Renal cortical epithelial cell (primary cell): ENCODE measurements at regions not wholly inside any gene's neighbourhood (a gene's known extent, or its start where the extent isn't known, plus 50 kb on each side); places are given as distances from the start of the nearest gene placed in this dataset.

Experiments used
- DNase-seq: peaks from one replicate; pipeline ENCODE4 v3.0.0-alpha.2; 2011; ENCODE audit warnings: low read depth

DNA sequence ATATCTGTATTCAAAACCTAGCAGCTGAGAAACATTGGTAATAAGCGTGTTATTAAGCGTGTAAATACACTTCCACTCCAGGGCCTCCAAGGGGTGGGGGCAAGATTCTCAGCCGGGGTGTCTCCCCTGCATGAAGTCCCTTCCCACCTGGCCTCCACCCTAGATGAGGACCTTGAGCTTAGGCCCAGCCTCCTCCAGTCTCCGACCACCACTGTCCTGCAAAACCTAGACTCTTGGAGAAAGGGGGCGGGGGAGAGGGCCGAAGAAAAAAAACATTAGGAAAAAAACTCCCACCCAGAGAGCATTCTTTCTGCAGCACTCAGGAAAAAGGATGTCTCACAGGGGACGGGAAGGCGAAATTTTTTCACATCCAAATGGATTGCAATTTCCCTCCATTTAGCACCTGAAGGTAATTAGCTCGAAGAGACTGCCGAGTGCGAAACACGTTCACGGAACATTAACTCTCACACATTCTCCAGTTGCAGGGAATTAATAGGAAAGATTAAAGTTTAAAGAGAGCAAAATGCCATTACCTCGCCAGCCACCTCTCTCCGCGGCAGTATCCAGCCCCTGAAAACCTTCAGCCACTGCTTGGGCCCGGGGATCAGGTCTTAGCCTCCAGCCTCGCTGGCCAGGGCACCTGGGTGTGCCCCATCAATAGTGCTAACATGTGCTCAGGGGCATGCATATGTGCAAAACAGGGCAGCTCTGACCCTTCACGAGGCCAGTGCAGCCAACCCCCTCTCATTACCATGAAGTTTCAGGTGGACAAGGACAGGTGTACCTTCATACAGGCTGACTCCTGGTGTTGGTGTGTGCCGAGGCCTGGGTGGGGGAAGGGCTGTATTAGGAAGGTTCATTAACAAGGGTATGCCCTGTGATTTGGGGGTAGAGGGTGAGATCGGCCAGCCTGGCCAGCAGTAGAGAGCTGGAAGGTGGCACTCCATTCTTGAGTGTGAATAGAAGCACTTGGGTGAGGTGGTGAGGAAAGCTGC lies 77.2 kb downstream of the HIF1AN start:
- DNase-seq: peak; percentile 68

- DNase-seq: no peak
Observed at GRCh38 chr10:100613846-100614245, 78.1 kb downstream of the HIF1AN start.

GRCh38 chr10:100614429-100615095 lies 78.8 kb downstream of the HIF1AN start:
- no peak for DNase-seq

DNA sequence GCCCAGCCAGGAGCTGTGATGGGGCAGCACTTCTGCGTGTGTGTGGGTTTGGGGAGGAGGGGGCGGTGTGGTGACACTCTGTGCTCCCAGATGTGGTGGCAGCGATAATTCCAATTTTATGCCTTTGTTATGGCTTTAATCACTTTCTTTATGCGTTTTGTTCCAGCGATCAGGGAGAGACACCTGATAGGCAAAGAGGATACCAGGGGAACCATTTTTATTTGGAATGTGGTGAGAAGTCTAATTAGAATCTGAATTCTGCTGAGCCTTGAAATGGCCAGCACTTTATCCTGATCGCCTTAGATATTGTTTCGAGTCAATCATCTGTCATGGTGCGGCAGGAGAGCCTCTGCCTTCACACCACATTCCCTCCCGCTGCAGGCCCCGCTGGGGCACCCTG lies 79.5 kb downstream of the HIF1AN start:
- DNase-seq: no peak

DNA sequence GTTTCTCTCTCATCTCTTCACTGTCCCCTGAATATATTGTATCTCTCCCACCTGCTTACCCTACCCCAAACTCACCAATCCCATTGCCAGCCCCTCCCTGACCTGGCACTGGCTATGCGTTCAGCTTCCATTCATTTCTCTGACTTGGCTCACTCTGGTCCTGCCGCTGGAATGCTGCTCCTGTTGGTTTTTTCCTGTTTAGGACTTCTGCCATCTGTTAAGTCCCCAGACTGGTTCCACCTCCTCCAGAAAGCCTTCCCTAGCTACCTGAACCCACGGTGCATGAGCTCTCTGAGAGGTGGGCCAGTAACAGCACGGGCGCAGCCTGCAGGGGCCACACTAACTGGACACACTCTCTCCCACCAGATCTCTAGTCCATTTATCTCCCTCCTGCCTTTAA lies 80.2 kb downstream of the HIF1AN start:
- no peak for DNase-seq

DNA sequence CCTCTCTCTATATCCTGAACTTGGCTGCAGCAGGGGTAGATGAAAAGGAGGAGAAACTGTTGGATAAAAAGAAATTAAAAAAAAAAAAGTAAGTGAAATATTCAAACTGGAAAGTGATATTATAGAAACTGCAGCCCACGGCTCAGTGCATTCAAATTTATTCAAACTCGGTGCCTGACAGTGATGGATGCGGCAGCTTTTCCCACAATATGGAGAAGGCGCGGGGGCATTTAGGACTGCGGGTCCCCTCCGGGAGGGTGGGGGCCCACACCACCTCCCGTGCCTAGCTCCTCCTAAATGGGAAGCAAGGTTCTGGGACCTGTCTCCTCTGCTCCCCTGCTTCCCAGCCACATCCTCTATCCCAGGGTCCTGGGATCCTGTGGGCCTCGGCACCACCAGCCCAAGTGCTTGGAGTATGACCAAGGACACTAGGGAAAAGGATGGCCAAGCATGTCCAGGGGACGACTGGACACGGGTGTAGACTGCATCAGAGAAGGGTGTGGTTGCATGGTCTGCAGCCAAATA lies 82.4 kb downstream of the HIF1AN start:
- DNase-seq: no peak

DNA sequence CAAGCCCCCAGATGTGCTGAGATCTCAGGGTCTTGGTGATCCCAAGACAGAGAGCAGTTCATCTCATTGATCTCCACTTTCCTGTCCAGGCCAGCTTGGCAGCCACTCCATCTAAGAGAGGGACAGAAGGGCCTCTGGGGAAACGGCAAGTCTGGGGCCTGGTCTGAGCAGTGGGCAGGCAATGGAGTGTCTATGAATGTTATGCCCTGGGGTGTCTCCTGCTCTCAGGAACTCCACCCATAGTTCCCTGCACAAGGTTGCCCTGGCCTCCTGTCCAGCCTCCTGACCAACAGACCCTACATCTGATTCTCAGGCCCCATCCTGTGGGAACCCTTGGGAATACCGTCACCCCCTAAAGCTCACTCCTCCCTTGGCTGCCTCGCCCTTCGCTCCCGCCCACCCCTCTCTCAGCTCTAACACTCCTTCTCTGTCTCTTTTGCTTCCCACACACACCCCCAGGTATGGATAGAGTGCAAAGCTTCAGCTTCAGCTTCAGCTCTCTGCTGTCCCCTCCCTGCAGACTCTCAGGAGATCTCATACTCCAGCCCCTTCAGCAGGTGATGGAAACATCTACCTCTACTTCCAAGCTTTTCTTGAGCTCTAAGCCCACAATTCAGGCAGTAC lies 83.0 kb downstream of the HIF1AN start:
- DNase-seq: no peak

- DNase-seq: no peak
Observed at GRCh38 chr10:100620087-100620835, 84.5 kb downstream of the HIF1AN start.

DNA sequence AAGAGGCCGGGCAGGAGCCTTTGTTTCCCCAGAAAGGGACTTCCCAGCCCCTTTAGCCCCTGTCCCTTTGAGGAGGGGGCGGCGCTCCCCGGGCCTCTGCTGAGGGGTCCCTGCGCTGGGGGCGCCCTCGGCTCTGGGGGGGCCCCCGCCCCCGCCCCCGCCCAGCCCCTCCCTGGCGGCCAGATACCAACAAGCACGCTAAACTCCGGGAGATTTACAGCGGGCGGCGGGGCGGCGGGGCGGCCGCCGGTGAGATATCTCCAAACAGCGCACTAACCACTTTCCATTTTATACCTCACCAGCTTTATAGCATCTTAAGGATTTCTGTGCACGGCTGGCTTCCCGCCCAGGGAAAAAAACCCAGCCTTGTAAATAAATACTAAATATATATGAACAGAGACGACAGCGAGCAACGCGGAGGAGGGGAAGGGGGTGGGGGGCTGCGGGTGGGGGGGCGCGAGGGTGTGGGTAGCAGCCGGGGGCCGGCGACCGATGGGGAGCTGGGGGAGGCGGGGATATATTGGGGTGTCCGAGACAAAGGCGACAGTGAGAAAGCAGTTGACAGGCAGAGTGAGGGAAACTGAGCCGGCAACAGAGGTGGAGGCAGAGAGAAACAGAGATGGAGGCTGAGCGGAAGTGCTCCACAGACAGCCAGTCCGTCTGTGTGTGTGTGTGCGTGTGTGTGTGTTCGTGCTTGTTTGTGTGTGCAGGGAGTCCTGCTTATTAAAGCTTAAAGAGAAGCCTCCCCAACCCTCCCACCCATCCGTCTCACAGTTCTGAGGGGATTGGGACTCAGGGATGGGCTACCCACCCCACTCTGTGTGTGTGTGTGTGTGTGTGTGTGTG lies 85.8 kb downstream of the HIF1AN start:
- DNase-seq: no peak

DNA sequence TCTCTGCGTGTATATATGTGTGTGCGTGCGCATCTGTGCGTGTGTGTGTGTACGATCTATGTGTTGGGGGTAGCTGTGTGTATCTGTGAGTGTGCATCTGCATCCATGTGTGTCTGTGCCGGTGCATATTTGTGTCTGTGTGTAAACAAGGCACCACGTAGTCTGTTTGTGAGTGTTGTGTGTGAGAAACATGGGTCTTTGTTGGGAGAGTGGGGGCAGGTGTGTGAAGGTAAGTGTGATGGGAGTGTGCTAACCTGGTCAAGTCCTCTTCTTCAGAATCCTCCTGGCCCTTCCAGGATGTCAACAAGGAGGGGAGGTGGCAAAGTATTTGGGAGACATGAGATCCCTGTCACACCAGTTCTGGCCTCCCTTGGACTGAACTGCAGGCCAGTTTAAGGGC lies 87.2 kb downstream of the HIF1AN start:
- no peak for DNase-seq

GRCh38 chr10:100623521-100624230 lies 87.9 kb downstream of the HIF1AN start:
- no peak for DNase-seq

- DNase-seq: no peak
Observed at GRCh38 chr10:100624298-100624697, 88.6 kb downstream of the HIF1AN start.

DNA sequence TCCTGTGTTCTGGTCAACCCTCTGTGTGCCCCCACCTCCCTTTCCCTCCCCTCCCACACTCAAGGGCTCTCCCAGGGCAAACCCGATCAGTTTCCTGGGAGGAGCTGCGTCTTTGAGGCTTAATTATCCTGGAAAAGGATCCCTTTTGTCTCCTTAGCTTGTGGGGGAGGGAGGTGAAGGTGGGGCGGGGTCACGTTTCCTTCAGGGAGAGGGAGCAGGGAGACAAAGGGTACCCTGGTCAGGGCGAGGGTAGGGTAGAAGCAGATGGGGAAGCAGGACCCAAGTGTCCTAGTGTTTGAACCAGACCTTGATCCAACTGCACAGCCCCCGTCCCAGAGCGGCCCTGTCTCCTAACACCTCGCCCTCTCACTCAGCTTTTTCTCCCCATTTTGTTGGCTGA lies 90.1 kb downstream of the HIF1AN start:
- no peak for DNase-seq

- DNase-seq: no peak
Observed at GRCh38 chr10:100628061-100628460, 92.3 kb downstream of the HIF1AN start.

DNA sequence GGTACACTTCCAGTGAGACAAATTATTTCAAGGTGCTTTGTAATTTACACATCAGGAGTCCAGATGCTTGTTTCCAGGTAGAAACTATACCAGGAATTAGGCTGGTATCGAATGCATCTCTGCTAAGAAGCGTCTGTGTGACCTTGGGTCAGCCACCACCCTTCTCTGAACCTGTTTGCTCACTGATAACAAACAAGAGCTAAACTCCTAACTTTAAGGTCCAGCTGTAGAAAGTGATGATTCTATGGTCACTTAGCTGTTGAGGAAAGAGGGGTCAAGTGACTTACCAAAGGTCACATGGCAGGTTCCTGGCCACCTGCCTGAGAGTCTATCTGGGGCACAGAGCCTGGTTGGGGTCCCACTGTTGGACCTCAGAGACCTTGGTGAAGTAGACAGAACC lies 95.4 kb downstream of the HIF1AN start:
- no peak for DNase-seq

- DNase-seq: no peak
Observed at GRCh38 chr10:100632027-100632426, 96.3 kb downstream of the HIF1AN start.

DNA sequence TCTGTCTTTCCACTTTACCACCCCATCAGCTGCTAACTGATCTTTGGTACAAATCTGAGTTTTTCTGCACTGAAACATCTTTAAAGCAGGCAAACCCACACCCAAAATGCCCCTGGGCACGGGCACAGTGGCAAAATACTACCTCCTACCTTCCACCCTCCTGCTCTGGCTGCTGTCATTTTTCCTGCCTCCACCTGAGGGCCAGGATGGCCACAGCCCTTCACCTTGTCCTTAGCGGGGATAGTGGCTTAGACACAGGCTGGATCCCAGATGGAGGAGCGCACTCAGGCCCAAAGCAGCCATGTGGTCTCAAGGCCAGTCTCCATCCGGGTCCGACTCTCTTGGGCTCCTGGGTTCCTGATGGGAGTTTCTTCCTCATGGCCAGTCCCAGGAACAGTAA lies 98.3 kb downstream of the HIF1AN start:
- DNase-seq: no peak

DNA sequence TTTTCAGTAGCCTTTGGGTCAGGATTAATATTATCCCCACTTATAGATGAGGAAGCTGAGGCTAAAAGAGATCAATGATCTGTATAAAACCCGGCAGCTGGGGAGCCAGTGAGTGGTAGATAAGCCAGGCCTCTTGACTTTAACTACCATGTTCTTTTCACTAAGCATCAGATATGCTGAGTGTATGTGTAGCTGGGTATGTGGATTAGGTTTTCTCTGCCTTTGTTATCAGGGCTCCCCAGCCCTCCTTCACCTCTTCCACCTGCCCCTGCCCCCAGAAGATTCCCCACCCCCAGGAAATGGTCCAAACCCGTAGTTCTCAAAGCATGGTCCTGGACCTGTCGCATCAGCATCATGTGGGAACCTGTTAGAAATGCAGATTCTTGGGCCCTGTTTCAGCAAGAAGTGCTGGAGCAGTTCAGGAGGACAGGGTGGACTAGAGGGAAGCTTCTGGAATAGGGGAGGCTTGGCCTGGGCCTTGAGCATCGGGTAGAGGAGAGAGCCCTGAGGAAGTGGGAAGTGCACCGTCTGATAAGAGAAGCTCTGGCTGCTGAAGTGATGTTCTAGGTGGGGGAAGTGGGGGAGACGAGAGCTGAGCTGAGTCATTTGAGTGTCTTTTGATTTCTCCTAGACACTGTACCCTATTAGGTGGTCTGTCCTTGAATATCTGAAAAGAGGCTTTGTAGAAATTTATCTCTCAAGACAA lies 101.3 kb downstream of the HIF1AN start:
- DNase-seq: no peak

DNA sequence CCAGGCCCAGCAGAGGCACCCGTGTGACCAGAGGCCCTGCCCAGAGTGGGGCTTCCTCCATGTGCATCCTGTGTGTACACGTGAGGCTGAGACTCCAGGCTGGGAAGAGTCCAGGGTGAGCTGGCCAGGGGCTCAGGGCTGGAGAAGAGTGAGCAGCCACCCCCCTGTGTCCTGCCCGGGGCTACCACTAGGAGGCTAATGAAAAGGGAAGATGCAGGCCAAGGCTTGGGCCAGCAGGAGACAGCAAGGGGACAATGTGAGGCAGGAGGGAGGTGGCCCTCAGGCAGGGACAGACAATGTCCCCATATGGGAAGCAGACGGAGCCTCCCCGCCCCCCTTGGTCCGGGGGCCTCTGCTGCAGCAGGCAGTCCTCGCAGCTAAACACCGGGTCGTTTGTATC lies 102.0 kb downstream of the HIF1AN start:
- no peak for DNase-seq
